HG03521 (cell line): ENCODE measurements at regions not wholly inside any gene's neighbourhood (a gene's known extent, or its start where the extent isn't known, plus 50 kb on each side); places are given as distances from the start of the nearest gene placed in this dataset.
"Not testable (repeated sequence)": the region's sequence is repeated elsewhere in the genome, so short reads cannot be mapped to it uniquely, and the experiment has no call there.

Experiments used
- ATAC-seq: cut with Tn5 transposase; IDR thresholded peaks from one replicate; pipeline ENCODE4 v1.9.1; 2021; ENCODE audit warnings: mild to moderate bottlenecking, moderate library complexity; ENCODE audit not compliant: unreplicated experiment

- no peak for ATAC-seq
Measured at GRCh38 chr13:87153371-87153770, 517.8 kb upstream of the SLITRK5 start.

GRCh38 chr13:87166348-87166747 is 504.8 kb upstream of the SLITRK5 start:
- ATAC-seq: no peak

- no peak for ATAC-seq
Measured at GRCh38 chr13:87168390-87168789, 502.8 kb upstream of the SLITRK5 start.

GRCh38 chr13:87169337-87169736 is 501.8 kb upstream of the SLITRK5 start:
- ATAC-seq: no peak

GRCh38 chr13:87172166-87172835 is 498.9 kb upstream of the SLITRK5 start:
- ATAC-seq: no peak

- ATAC-seq: not testable (repeated sequence)
Measured at GRCh38 chr13:87185138-87185537, 486.0 kb upstream of the SLITRK5 start.

- not testable (repeated sequence) for ATAC-seq
Measured at GRCh38 chr13:87186647-87187046, 484.5 kb upstream of the SLITRK5 start.

- not testable (repeated sequence) for ATAC-seq
Measured at GRCh38 chr13:87191485-87191884, 479.7 kb upstream of the SLITRK5 start.

GRCh38 chr13:87198371-87198770 is 472.8 kb upstream of the SLITRK5 start:
- ATAC-seq: no peak

- no peak for ATAC-seq
Measured at GRCh38 chr13:87206708-87207107, 464.5 kb upstream of the SLITRK5 start.

GRCh38 chr13:87207280-87208003 is 463.7 kb upstream of the SLITRK5 start:
- ATAC-seq: no peak

- no peak for ATAC-seq
Measured at GRCh38 chr13:87208636-87209035, 462.5 kb upstream of the SLITRK5 start.

- no peak for ATAC-seq
Measured at GRCh38 chr13:87234981-87235380, 436.2 kb upstream of the SLITRK5 start.

GRCh38 chr13:87235621-87236020 is 435.6 kb upstream of the SLITRK5 start:
- no peak for ATAC-seq

GRCh38 chr13:87244256-87244890 is 426.8 kb upstream of the SLITRK5 start:
- ATAC-seq: no peak

- not testable (repeated sequence) for ATAC-seq
Measured at GRCh38 chr13:87249847-87250246, 421.3 kb upstream of the SLITRK5 start.

GRCh38 chr13:87255394-87255793 is 415.8 kb upstream of the SLITRK5 start:
- ATAC-seq: no peak

GRCh38 chr13:87259479-87260083 is 411.6 kb upstream of the SLITRK5 start:
- ATAC-seq: no peak

GRCh38 chr13:87274209-87274819 is 396.9 kb upstream of the SLITRK5 start:
- no peak for ATAC-seq

GRCh38 chr13:87280139-87280538 is 391.0 kb upstream of the SLITRK5 start:
- no peak for ATAC-seq

GRCh38 chr13:87287721-87288120 is 383.4 kb upstream of the SLITRK5 start:
- no peak for ATAC-seq
